Keratinocyte (primary cell): ENCODE measurements at regions not wholly inside any gene's neighbourhood (a gene's known extent, or its start where the extent isn't known, plus 50 kb on each side); places are given as distances from the start of the nearest gene placed in this dataset.
A peak's percentile ranks its signal among the peaks of the same experiment; 100 is the strongest.
"Not testable (repeated sequence)": the region's sequence is repeated elsewhere in the genome, so short reads cannot be mapped to it uniquely, and the experiment has no call there.

Experiments used
- DNase-seq: peaks from one replicate; pipeline ENCODE4 v3.0.0-alpha.2; 2011; ENCODE audit warnings: low read depth, missing footprints, low spot score
- FAIRE-seq: peaks from 2 replicates; lab custom pipeline; 2011; peaks lifted over from hg19 to GRCh38; lab: Jason Lieb, UNC
- H2AFZ ChIP-seq: 2 replicates; pipeline ENCODE4 v1.6.0; 2012; ENCODE audit warnings: low read length, control low read depth, inconsistent platforms; ENCODE audit not compliant: control insufficient read depth
- H3K27ac ChIP-seq: 2 replicates; pipeline ENCODE4 v1.5.1; 2011; ENCODE audit warnings: low read length; ENCODE audit not compliant: control insufficient read depth, insufficient read depth
- H3K27me3 ChIP-seq: 3 replicates; pipeline ENCODE4 v1.6.0; 2011; ENCODE audit warnings: low read length; ENCODE audit not compliant: control insufficient read depth, insufficient read depth; ENCODE audit errors: extremely low read depth
- H3K36me3 ChIP-seq, 2 experiments: 2 replicates in 1 of 2; 3 replicates in 1 of 2; pipeline ENCODE4 v1.5.1; 2011; ENCODE audit warnings: low read length in 2 of 2, mild to moderate bottlenecking in 1 of 2; ENCODE audit not compliant: control insufficient read depth in 2 of 2, insufficient read depth in 2 of 2; ENCODE audit errors: extremely low read depth in 1 of 2
- H3K4me1 ChIP-seq: 3 replicates; pipeline ENCODE4 v1.5.1; 2011; ENCODE audit warnings: low read length; ENCODE audit not compliant: control insufficient read depth, insufficient read depth; ENCODE audit errors: extremely low read depth
- H3K4me2 ChIP-seq: 3 replicates; pipeline ENCODE4 v1.6.0; 2011; ENCODE audit warnings: low read depth, low read length; ENCODE audit not compliant: control insufficient read depth, insufficient read depth; ENCODE audit errors: extremely low read depth
- H3K4me3 ChIP-seq, 3 experiments: fragments of 200-600 bp in 1 of 3; sonication (generic) in 1 of 3; 2 replicates in 2 of 3; 3 replicates in 1 of 3; pipeline ENCODE4 v1.5.1; 2011 to 2016; ENCODE audit warnings: low read length in 3 of 3, mild to moderate bottlenecking in 3 of 3, control low read depth in 2 of 3, inconsistent platforms in 1 of 3, low read depth in 1 of 3, mixed read lengths in 1 of 3, mixed run types in 1 of 3, moderate library complexity in 1 of 3; ENCODE audit not compliant: control insufficient read depth in 2 of 3, insufficient read depth in 2 of 3; ENCODE audit errors: extremely low read depth in 1 of 3
- H3K79me2 ChIP-seq: 2 replicates; pipeline ENCODE4 v1.6.0; 2012; ENCODE audit warnings: low read length; ENCODE audit not compliant: control insufficient read depth, insufficient read depth
- H3K9ac ChIP-seq: 3 replicates; pipeline ENCODE4 v1.6.0; 2011; ENCODE audit warnings: low read length; ENCODE audit not compliant: control insufficient read depth, insufficient read depth; ENCODE audit errors: extremely low read depth
- H3K9me1 ChIP-seq: 3 replicates; pipeline ENCODE4 v1.6.0; 2011; ENCODE audit warnings: low read length; ENCODE audit not compliant: control insufficient read depth, insufficient read depth; ENCODE audit errors: extremely low read depth
- H3K9me3 ChIP-seq: 2 replicates; pipeline ENCODE4 v1.5.1; 2012; ENCODE audit warnings: low read depth, low read length; ENCODE audit not compliant: control insufficient read depth
- H4K20me1 ChIP-seq: 3 replicates; pipeline ENCODE4 v1.6.0; 2011; ENCODE audit warnings: low read length; ENCODE audit not compliant: control insufficient read depth, insufficient read depth; ENCODE audit errors: extremely low read depth
- EZH2 ChIP-seq: IDR thresholded peaks from one replicate; pipeline ENCODE4 v1.6.1; 2012; ENCODE audit warnings: inconsistent platforms, mild to moderate bottlenecking, low read length, moderate library complexity
- dilution Hi-C: fragments of 300-500 bp; cut with MboI; formaldehyde crosslinking; loops from one replicate; pipeline ENCODE4 v1.7.0; 2020; ENCODE audit warnings: low sequenced_read_pairs; ENCODE audit not compliant: extremely low pct_ligation_motif_present
- TF ChIP-seq, protein P1 (sequence below), 3 experiments: IDR thresholded peaks in 1 of 3; conservative IDR thresholded peaks in 1 of 3; optimal IDR thresholded peaks in 1 of 3; 2 replicates in 2 of 3; 3 replicates in 1 of 3; pipeline versions ENCODE3 to v1.5.1; 2011; ENCODE audit warnings: low read length in 3 of 3, mild to moderate bottlenecking in 3 of 3, moderate library complexity in 2 of 3, control low read depth in 1 of 3, inconsistent platforms in 1 of 3; ENCODE audit not compliant: insufficient read depth in 2 of 3; ENCODE audit errors: extremely low read depth in 1 of 3

- Histone ChIP-seq H3K27me3 (no peaks in the 10 kb centered on the region), H3K79me2 (no peaks in the 10 kb centered on the region), H4K20me1 (no peaks in the 10 kb centered on the region), H3K4me2 (no peak overlapping the region), H3K9ac (no peak overlapping the region), H3K4me3 (no peak overlapping the region), H3K27ac (no peak overlapping the region), H2AFZ (no peak overlapping the region), H3K4me1 (peaks cover 20% of the 10 kb centered on the region), H3K9me3 (no peaks in the 10 kb centered on the region), H3K36me3 (no peaks in the 10 kb centered on the region), H3K9me1 (no peaks in the 10 kb centered on the region)
- no peak for TF ChIP-seq EZH2
- TF ChIP-seq, protein P1, sequence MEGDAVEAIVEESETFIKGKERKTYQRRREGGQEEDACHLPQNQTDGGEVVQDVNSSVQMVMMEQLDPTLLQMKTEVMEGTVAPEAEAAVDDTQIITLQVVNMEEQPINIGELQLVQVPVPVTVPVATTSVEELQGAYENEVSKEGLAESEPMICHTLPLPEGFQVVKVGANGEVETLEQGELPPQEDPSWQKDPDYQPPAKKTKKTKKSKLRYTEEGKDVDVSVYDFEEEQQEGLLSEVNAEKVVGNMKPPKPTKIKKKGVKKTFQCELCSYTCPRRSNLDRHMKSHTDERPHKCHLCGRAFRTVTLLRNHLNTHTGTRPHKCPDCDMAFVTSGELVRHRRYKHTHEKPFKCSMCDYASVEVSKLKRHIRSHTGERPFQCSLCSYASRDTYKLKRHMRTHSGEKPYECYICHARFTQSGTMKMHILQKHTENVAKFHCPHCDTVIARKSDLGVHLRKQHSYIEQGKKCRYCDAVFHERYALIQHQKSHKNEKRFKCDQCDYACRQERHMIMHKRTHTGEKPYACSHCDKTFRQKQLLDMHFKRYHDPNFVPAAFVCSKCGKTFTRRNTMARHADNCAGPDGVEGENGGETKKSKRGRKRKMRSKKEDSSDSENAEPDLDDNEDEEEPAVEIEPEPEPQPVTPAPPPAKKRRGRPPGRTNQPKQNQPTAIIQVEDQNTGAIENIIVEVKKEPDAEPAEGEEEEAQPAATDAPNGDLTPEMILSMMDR (optimal IDR thresholded peaks at IDR 0.05 in 1 of 3, IDR thresholded peaks at IDR 0.05 in 1 of 3, conservative IDR thresholded peaks at IDR 0.05 in 1 of 3; ENCODE audit: extremely low read depth in 1 of 3, insufficient read depth in 2 of 3, low read length in 3 of 3), result no peak
- dilution Hi-C loops, result no loop called here
- FAIRE-seq (no peak), DNase-seq (no peak)
These were observed 63.8 kb downstream of the SOWAHC start for GRCh38 chr2:109677835-109678580.

GRCh38 chr2:109678724-109679201, 64.6 kb downstream of the SOWAHC start:
- peaks cover 20% of the 10 kb centered on the region for H3K4me1 ChIP-seq
- H3K36me3 ChIP-seq, H3K4me3 ChIP-seq, H2AFZ ChIP-seq, DNase-seq, H3K4me2 ChIP-seq, H3K27ac ChIP-seq, H3K9me1 ChIP-seq, dilution Hi-C loops, H3K9me3 ChIP-seq, H4K20me1 ChIP-seq, H3K9ac ChIP-seq, H3K79me2 ChIP-seq, H3K27me3 ChIP-seq: not testable (repeated sequence)
- peak; percentile 5 for FAIRE-seq

- dilution Hi-C loops, result no loop called here
- Histone ChIP-seq H3K4me1 (peaks cover 20% of the 10 kb centered on the region), H3K9ac (no peak overlapping the region), H3K79me2 (no peaks in the 10 kb centered on the region), H2AFZ (no peak overlapping the region), H3K9me3 (no peaks in the 10 kb centered on the region), H3K9me1 (no peaks in the 10 kb centered on the region), H3K36me3 (no peaks in the 10 kb centered on the region), H4K20me1 (no peaks in the 10 kb centered on the region), H3K27ac (no peak overlapping the region), H3K27me3 (no peaks in the 10 kb centered on the region), H3K4me2 (no peak overlapping the region), H3K4me3 (no peak overlapping the region)
- TF ChIP-seq, protein P1 (optimal IDR thresholded peaks at IDR 0.05 in 1 of 3, IDR thresholded peaks at IDR 0.05 in 1 of 3, conservative IDR thresholded peaks at IDR 0.05 in 1 of 3; ENCODE audit: extremely low read depth in 1 of 3, insufficient read depth in 2 of 3, low read length in 3 of 3), result no peak
- no peak for TF ChIP-seq EZH2
- DNase-seq (no peak), FAIRE-seq (no peak)
These were observed 65.1 kb downstream of the SOWAHC start for GRCh38 chr2:109679225-109679624.
